Heart left ventricle (tissue), 13 donors: ENCODE measurements at regions not wholly inside any gene's neighbourhood (a gene's known extent, or its start where the extent isn't known, plus 50 kb on each side); places are given as distances from the start of the nearest gene placed in this dataset.

ENCODE experiments used
- POLR2A ChIP-seq, 2 donors: fragments of 450-650 bp; IDR thresholded peaks; one replicate each; pipeline ENCODE4 v1.6.1; 2017; ENCODE audit warnings: antibody characterized with exemption in 2 of 2, mild to moderate bottlenecking in 2 of 2, moderate library complexity in 2 of 2
- TF ChIP-seq, protein P1 (sequence below), 12 donors: fragments of 200-600 bp; sonication (generic) in 4 of 12; IDR thresholded peaks; one replicate each; pipeline versions ENCODE4 v1.5.0 to v1.8.0; 2018 to 2022; ENCODE audit warnings: antibody characterized with exemption in 12 of 12, mild to moderate bottlenecking in 5 of 12
- donor health status: ischemic (EF 13 %, LVEDD 7.1; RV severe dilation, severe dysfunction).
- donor health status: DM: no; HTN: yes; CAD: no.
- donor health status: DM: no; HTN: no; CAD: no.
- donor health status: ischemic (EF 25% LVEDD 6.9; RV normal size, moderate dysfunction).
- donor health status: ischemic (EF 25% LVEDD 5.7; RV mildly dilated, moderate dysfunction).
- donor health status: ischemic (EF 35%, LVEDD 5.7; RV mildly dilated, moderate dysfunction).
- donor health status: nonischemic (EF 11% LVEDD 7.7; RV severe dilation, severe dysfunction).
- donor health status: DM: yes; HTN: yes; CAD: no.
- donor health status: PGD.
- donor health status: ischemic (EF 29% LVEDD 5.4; RV normal size, mild dysfunction).
- donor health status: nonischemic (EF 23%, LVEDD 6.1; RV moderate dilation, normal function).

GRCh38 chr4:138658518-138658917, 357.1 kb upstream of the NOCT start:
- TF ChIP-seq, protein P1, sequence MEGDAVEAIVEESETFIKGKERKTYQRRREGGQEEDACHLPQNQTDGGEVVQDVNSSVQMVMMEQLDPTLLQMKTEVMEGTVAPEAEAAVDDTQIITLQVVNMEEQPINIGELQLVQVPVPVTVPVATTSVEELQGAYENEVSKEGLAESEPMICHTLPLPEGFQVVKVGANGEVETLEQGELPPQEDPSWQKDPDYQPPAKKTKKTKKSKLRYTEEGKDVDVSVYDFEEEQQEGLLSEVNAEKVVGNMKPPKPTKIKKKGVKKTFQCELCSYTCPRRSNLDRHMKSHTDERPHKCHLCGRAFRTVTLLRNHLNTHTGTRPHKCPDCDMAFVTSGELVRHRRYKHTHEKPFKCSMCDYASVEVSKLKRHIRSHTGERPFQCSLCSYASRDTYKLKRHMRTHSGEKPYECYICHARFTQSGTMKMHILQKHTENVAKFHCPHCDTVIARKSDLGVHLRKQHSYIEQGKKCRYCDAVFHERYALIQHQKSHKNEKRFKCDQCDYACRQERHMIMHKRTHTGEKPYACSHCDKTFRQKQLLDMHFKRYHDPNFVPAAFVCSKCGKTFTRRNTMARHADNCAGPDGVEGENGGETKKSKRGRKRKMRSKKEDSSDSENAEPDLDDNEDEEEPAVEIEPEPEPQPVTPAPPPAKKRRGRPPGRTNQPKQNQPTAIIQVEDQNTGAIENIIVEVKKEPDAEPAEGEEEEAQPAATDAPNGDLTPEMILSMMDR (IDR thresholded peaks at IDR 0.05): no peak
- TF ChIP-seq POLR2A (IDR thresholded peaks at IDR 0.05): no peak
